GM12891 (cell line): ENCODE measurements at regions not wholly inside any gene's neighbourhood (a gene's known extent, or its start where the extent isn't known, plus 50 kb on each side); places are given as distances from the start of the nearest gene placed in this dataset.

Experiments used
- DNase-seq: peaks from one replicate; pipeline ENCODE4 v3.0.0; 2011; ENCODE audit warnings: low spot score; ENCODE audit not compliant: insufficient read length
- FAIRE-seq: peaks from 2 replicates; lab custom pipeline; 2011; peaks lifted over from hg19 to GRCh38; lab: Jason Lieb, UNC
- PAX5 ChIP-seq: IDR thresholded peaks from 2 replicates; pipeline ENCODE4 v1.6.1; 2011; ENCODE audit warnings: low read length, moderate library complexity, mild to moderate bottlenecking; ENCODE audit not compliant: insufficient read depth, severe bottlenecking
- POLR2A ChIP-seq: IDR thresholded peaks from 2 replicates; pipeline ENCODE4 v1.6.1; 2011; ENCODE audit warnings: low read depth, low read length, control low read depth
- POLR2AphosphoS5 ChIP-seq: IDR thresholded peaks from 2 replicates; pipeline ENCODE4 v1.6.1; 2011; ENCODE audit warnings: low read depth, low read length, control low read depth
- POU2F2 ChIP-seq: IDR thresholded peaks from 2 replicates; pipeline ENCODE4 v1.6.1; 2011; ENCODE audit warnings: low read depth, mild to moderate bottlenecking, control low read depth, low read length, moderate library complexity
- SPI1 ChIP-seq: IDR thresholded peaks from 2 replicates; pipeline ENCODE4 v1.6.1; 2011; ENCODE audit warnings: low read depth, low read length, control low read depth
- TAF1 ChIP-seq: IDR thresholded peaks from 2 replicates; pipeline ENCODE4 v1.6.1; 2011; ENCODE audit warnings: low read depth, low read length, control low read depth

GRCh38 chr18:37636831-37637477, 71.4 kb upstream of the CELF4 start:
- FAIRE-seq (no peak), DNase-seq (no peak)
- TF ChIP-seq PAX5 = no peak
- TF ChIP-seq POLR2A = no peak
- TF ChIP-seq POLR2AphosphoS5 = no peak
- TF ChIP-seq TAF1 = no peak
- TF ChIP-seq POU2F2 = no peak
- TF ChIP-seq SPI1 = no peak

GRCh38 chr18:37634516-37634915, 68.9 kb upstream of the CELF4 start:
- DNase-seq (no peak), FAIRE-seq (no peak)
- TF ChIP-seq SPI1 (no peak), PAX5 (no peak), POLR2A (no peak), POLR2AphosphoS5 (no peak), POU2F2 (no peak), TAF1 (no peak)

- TF ChIP-seq POU2F2 (no peak), SPI1 (no peak), TAF1 (no peak), PAX5 (no peak), POLR2AphosphoS5 (no peak), POLR2A (no peak)
- DNase-seq (no peak), FAIRE-seq (no peak)
Measured at GRCh38 chr18:37631422-37631821, 65.8 kb upstream of the CELF4 start.

- no peak for TF ChIP-seq SPI1
- TF ChIP-seq TAF1 = no peak
- TF ChIP-seq POU2F2 = no peak
- no peak for TF ChIP-seq POLR2A
- TF ChIP-seq PAX5 = no peak
- TF ChIP-seq POLR2AphosphoS5 = no peak
- FAIRE-seq (no peak), DNase-seq (no peak)
Measured at GRCh38 chr18:37630334-37630733, 64.7 kb upstream of the CELF4 start.

GRCh38 chr18:37628470-37629220, 63.0 kb upstream of the CELF4 start:
- TF ChIP-seq PAX5 (no peak), POLR2A (no peak), SPI1 (no peak), POU2F2 (no peak), TAF1 (no peak), POLR2AphosphoS5 (no peak)
- FAIRE-seq (no peak), DNase-seq (no peak)

DNA sequence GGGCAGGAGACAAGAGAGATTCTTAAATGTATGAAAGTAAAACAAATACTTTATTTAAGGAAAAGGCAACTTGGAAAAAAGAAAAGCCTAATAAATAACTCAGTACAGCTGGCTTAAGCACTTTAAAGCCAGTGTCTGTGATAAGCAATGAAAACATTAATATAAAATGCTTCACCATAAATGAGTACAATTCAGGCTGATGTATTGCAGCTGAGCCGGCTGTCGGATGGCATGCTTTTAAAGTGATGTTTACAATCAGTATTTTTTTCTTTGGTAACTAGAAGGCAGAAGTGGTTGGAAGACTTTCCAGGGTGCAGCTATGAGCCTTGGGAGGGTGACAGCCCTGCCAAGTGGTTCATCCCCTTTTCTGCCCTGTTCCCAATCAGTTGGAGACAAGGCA, 58.7 kb upstream of the CELF4 start:
- TF ChIP-seq POLR2AphosphoS5 = no peak
- TF ChIP-seq POLR2A = no peak
- TF ChIP-seq PAX5 = no peak
- no peak for TF ChIP-seq TAF1
- TF ChIP-seq POU2F2 = no peak
- DNase-seq (no peak), FAIRE-seq (no peak)

DNA sequence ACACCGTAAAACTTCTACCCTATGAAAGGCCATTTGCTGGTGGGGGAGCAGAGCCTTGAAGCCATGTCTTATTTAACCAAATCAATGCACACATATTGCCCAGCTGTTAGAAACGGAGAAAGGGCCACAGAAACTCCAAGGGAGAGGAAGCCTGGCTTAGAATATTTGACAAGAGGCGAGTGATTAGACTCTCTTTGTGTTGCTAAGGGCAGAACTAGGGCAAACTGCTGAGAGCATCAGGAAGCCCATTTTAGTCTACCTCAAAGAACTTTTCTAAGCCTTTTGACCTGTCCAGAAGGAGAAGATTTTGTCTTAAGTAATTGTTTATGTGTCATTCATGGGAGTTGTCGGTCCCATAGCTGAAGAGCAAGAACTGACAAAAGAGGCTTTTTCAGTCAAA, 54.4 kb upstream of the CELF4 start:
- FAIRE-seq = no peak
- no peak for TF ChIP-seq POU2F2
- no peak for TF ChIP-seq POLR2A
- TF ChIP-seq SPI1 = no peak
- TF ChIP-seq TAF1 = no peak
- TF ChIP-seq POLR2AphosphoS5 = no peak
- no peak for TF ChIP-seq PAX5

DNA sequence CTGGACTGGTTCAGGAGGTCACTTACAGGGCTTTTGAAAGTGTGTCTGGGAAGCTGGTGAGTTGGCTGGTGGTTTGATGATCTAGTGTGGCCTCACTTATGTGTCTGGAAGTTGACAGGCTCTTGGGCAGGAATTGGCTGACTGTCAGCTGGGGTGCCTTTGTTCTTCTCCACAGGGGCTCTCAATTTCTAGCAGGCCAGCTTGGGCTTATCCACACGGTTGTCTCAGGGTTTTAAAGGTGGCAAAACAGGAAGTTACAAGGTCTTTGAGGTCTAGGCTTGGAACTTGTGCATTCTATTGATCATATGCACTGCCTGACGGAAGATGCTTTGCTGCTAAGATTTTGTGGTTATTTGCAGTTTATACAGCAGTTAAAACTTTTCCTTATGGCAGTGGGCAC, 52.0 kb upstream of the CELF4 start:
- DNase-seq (no peak), FAIRE-seq (no peak)
- TF ChIP-seq PAX5 (no peak), POLR2AphosphoS5 (no peak), TAF1 (no peak), POLR2A (no peak), POU2F2 (no peak), SPI1 (no peak)

More for the DNA sequence above, 54.4 kb upstream of the CELF4 start:
- no peak for DNase-seq
